H1 (cell line): ENCODE measurements at regions not wholly inside any gene's neighbourhood (a gene's known extent, or its start where the extent isn't known, plus 50 kb on each side); places are given as distances from the start of the nearest gene placed in this dataset.

Experiments
- CTCF ChIA-PET: fragments of 300-600 bp; sonication (Branson Sonifier 250); formaldehyde crosslinking; loops from one replicate; lab custom pipeline; 2021; ENCODE audit not compliant: partially characterized antibody; lab: Charles Lee
- POLR2A ChIA-PET: fragments of 300-600 bp; sonication (Branson Sonifier 250); formaldehyde crosslinking; loops from one replicate; lab custom pipeline; 2021; ENCODE audit warnings: inconsistent platforms; ENCODE audit not compliant: partially characterized antibody; lab: Charles Lee
- DNase-seq, 2 experiments: peaks; one replicate each; pipeline versions ENCODE4 v3.0.0 to v3.0.0-alpha.2; 2010 to 2022; ENCODE audit warnings: low spot score in 2 of 2, low read depth in 1 of 2, mixed read lengths in 1 of 2
- FAIRE-seq: peaks from 2 replicates; lab custom pipeline; 2011; peaks lifted over from hg19 to GRCh38; lab: Jason Lieb, UNC
- H2AFZ ChIP-seq: 2 replicates; pipeline ENCODE4 v1.8.1; 2012; ENCODE audit warnings: low read length, inconsistent platforms
- H2AK5ac ChIP-seq: 2 replicates; pipeline ENCODE4 v1.6.1; 2013; ENCODE audit warnings: low read depth, low read length
- H2BK120ac ChIP-seq: replicated peaks from 2 replicates; pipeline ENCODE3; 2013; ENCODE audit warnings: low read depth, low read length, inconsistent platforms
- H2BK12ac ChIP-seq: 2 replicates; pipeline ENCODE4 v1.6.1; 2013; ENCODE audit warnings: low read depth, low read length
- H2BK15ac ChIP-seq: 2 replicates; pipeline ENCODE4 v1.6.1; 2013; ENCODE audit warnings: low read length
- H2BK20ac ChIP-seq: 2 replicates; pipeline ENCODE4 v1.6.1; 2013; ENCODE audit warnings: low read length
- H2BK5ac ChIP-seq: 2 replicates; pipeline ENCODE4 v1.6.1; 2013; ENCODE audit warnings: low read depth, low read length
- H3K14ac ChIP-seq: 2 replicates; pipeline ENCODE4 v1.6.1; 2013; ENCODE audit warnings: inconsistent platforms; ENCODE audit not compliant: insufficient read length
- H3K18ac ChIP-seq: 2 replicates; pipeline ENCODE4 v1.6.1; 2013; ENCODE audit warnings: low read length; ENCODE audit errors: extremely low read depth
- H3K23ac ChIP-seq: 2 replicates; pipeline ENCODE4 v1.6.1; 2013; ENCODE audit warnings: inconsistent platforms; ENCODE audit not compliant: insufficient read length
- H3K23me2 ChIP-seq: 2 replicates; pipeline ENCODE4 v1.6.1; 2013; ENCODE audit warnings: low read depth, low read length
- H3K27ac ChIP-seq: 2 replicates; pipeline ENCODE4 v1.6.1; 2011; ENCODE audit warnings: low read depth, low read length, inconsistent platforms
- H3K27me3 ChIP-seq, 4 experiments: replicated peaks in 1 of 4; 1 replicate in 1 of 4; 2 replicates in 3 of 4; pipeline versions ENCODE4 v1.6.1 to v1.8.1; 2011 to 2013; ENCODE audit warnings: low read length in 3 of 4, mild to moderate bottlenecking in 3 of 4, inconsistent platforms in 2 of 4, mixed read lengths in 2 of 4, moderate library complexity in 1 of 4; ENCODE audit not compliant: control insufficient read depth in 3 of 4, insufficient read depth in 3 of 4; ENCODE audit errors: extremely low read depth in 1 of 4
- H3K36me3 ChIP-seq, 4 experiments: 2 replicates each; pipeline versions ENCODE4 v1.6.1 to v1.8.1; 2011 to 2013; ENCODE audit warnings: mild to moderate bottlenecking in 4 of 4, low read length in 3 of 4, moderate library complexity in 2 of 4, control low read depth in 1 of 4, inconsistent platforms in 1 of 4; ENCODE audit not compliant: insufficient read depth in 4 of 4, control insufficient read depth in 2 of 4
- H3K4ac ChIP-seq: replicated peaks from 2 replicates; pipeline ENCODE3; 2013; ENCODE audit warnings: low read length, low read depth, mixed read lengths, inconsistent platforms; ENCODE audit not compliant: insufficient read length
- H3K4me1 ChIP-seq, 4 experiments: replicated peaks in 1 of 4; 1 replicate in 1 of 4; 2 replicates in 3 of 4; pipeline versions ENCODE4 v1.6.1 to v1.8.1; 2011 to 2013; ENCODE audit warnings: low read length in 3 of 4, inconsistent platforms in 2 of 4, mixed read lengths in 1 of 4; ENCODE audit not compliant: insufficient read depth in 4 of 4, control insufficient read depth in 3 of 4
- H3K4me2 ChIP-seq, 2 experiments: 2 replicates each; pipeline versions ENCODE4 v1.6.1 to v1.8.1; 2011 to 2013; ENCODE audit warnings: low read depth in 2 of 2, low read length in 2 of 2, control low read depth in 1 of 2, inconsistent platforms in 1 of 2, mild to moderate bottlenecking in 1 of 2; ENCODE audit not compliant: insufficient read depth in 1 of 2
- H3K4me3 ChIP-seq, 4 experiments: fragments of 200-600, 300-600 bp in 1 of 4; sonication (generic), shearing (Covaris generic), sonication (Bioruptor Twin) in 1 of 4; 2 replicates each; pipeline versions ENCODE4 v1.5.1 to v1.8.1; 2011 to 2016; ENCODE audit warnings: low read length in 4 of 4, low read depth in 3 of 4, control low read depth in 2 of 4, inconsistent platforms in 2 of 4, mild to moderate bottlenecking in 2 of 4, mixed read lengths in 1 of 4, moderate library complexity in 1 of 4; ENCODE audit not compliant: insufficient read depth in 2 of 4; ENCODE audit errors: extremely low read depth in 1 of 4
- H3K56ac ChIP-seq: replicated peaks from 2 replicates; pipeline ENCODE3; 2013; ENCODE audit warnings: low read depth, mild to moderate bottlenecking, mixed read lengths, low read length, inconsistent platforms; ENCODE audit not compliant: insufficient read length
- H3K79me1 ChIP-seq: 2 replicates; pipeline ENCODE4 v1.6.1; 2013; ENCODE audit warnings: low read depth, low read length, control low read depth
- H3K79me2 ChIP-seq, 2 experiments: 2 replicates each; pipeline versions ENCODE4 v1.6.1 to v1.8.1; 2012 to 2013; ENCODE audit warnings: low read length in 2 of 2, mild to moderate bottlenecking in 2 of 2, inconsistent platforms in 1 of 2; ENCODE audit not compliant: insufficient read depth in 2 of 2, control insufficient read depth in 1 of 2
- H3K9ac ChIP-seq, 4 experiments: replicated peaks in 1 of 4; 1 replicate in 1 of 4; 2 replicates in 3 of 4; pipeline versions ENCODE4 v1.6.1 to v1.8.1; 2011 to 2013; ENCODE audit warnings: low read depth in 3 of 4, low read length in 3 of 4, control low read depth in 2 of 4, mild to moderate bottlenecking in 2 of 4, moderate library complexity in 2 of 4, inconsistent platforms in 1 of 4; ENCODE audit errors: extremely low read depth in 1 of 4
- H3K9me3 ChIP-seq, 2 experiments: 2 replicates each; pipeline versions ENCODE4 v1.6.1 to v1.8.1; 2012 to 2013; ENCODE audit warnings: mild to moderate bottlenecking in 2 of 2, moderate library complexity in 2 of 2, control low read depth in 1 of 2, inconsistent platforms in 1 of 2, low read depth in 1 of 2, low read length in 1 of 2, mixed read lengths in 1 of 2; ENCODE audit not compliant: insufficient read depth in 2 of 2
- H4K20me1 ChIP-seq, 2 experiments: replicated peaks in 1 of 2; 2 replicates each; pipeline versions ENCODE3 to v1.8.1; 2011 to 2013; ENCODE audit warnings: inconsistent platforms in 2 of 2, low read length in 2 of 2, mild to moderate bottlenecking in 1 of 2; ENCODE audit not compliant: insufficient read depth in 2 of 2, control insufficient read depth in 1 of 2
- H4K5ac ChIP-seq: 2 replicates; pipeline ENCODE4 v1.6.1; 2013; ENCODE audit warnings: low read length, low read depth, mixed read lengths, inconsistent platforms; ENCODE audit not compliant: insufficient read length
- H4K8ac ChIP-seq: 2 replicates; pipeline ENCODE4 v1.8.0; 2013; ENCODE audit warnings: mild to moderate bottlenecking, moderate library complexity, low read length, inconsistent platforms; ENCODE audit not compliant: insufficient read depth; ENCODE audit errors: extremely low read depth
- H4K91ac ChIP-seq: replicated peaks from 2 replicates; pipeline ENCODE3; 2013; ENCODE audit warnings: low read length, mixed read lengths, inconsistent platforms; ENCODE audit not compliant: insufficient read length
- ASH2L ChIP-seq: fragments of 200-600, 300-600 bp; sonication (generic); IDR thresholded peaks from one replicate; pipeline ENCODE4 v1.7.1; 2017; ENCODE audit warnings: low read length
- BCL11A ChIP-seq, 2 experiments: IDR thresholded peaks; one replicate each; pipeline ENCODE4 v1.6.1; 2011; ENCODE audit warnings: low read depth in 2 of 2, low read length in 2 of 2, mild to moderate bottlenecking in 2 of 2
- POLR2AphosphoS5 ChIP-seq: IDR thresholded peaks from 2 replicates; pipeline ENCODE4 v1.6.1; 2011; ENCODE audit warnings: low read depth, low read length
- TAF7 ChIP-seq: optimal IDR thresholded peaks from 2 replicates; pipeline ENCODE3; 2011; ENCODE audit warnings: low read depth, mild to moderate bottlenecking, inconsistent platforms, low read length, moderate library complexity, borderline replicate concordance

DNA sequence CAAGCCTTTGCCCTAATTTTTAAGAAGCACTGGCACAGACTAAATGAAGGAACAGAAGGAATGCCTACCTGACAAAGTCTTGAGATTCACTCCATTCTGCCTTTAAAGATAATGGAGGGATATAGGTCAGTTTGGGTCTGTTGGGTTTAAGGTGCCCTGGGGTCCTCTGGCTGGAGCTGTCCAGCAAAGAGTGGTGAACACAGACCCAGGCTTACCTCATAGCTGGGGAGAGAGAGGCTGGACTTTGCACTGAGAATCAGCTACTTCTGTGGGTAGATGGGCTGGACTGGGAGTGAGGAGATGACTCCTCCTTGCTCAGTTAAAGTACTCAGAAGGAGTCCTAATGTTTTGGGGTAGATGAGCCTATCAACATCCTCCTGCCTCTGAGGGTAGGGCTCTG is 64.4 kb upstream of the CXCR4 start:
- H2BK12ac ChIP-seq = no peak overlapping the region
- H4K8ac ChIP-seq = no peak overlapping the region
- no peak overlapping the region for H3K9ac ChIP-seq
- H3K14ac ChIP-seq = no peak overlapping the region
- H3K4me1 ChIP-seq = no peaks in the 10 kb centered on the region
- H4K5ac ChIP-seq = no peak overlapping the region
- no peak overlapping the region for H3K27ac ChIP-seq
- TF ChIP-seq POLR2AphosphoS5 (no peak), TAF7 (no peak), BCL11A (IDR thresholded peaks at IDR 0.05; ENCODE audit: low read depth in 2 of 2, low read length in 2 of 2) (no peak), ASH2L (no peak)
- no peak overlapping the region for H3K4me2 ChIP-seq
- no peak overlapping the region for H2BK120ac ChIP-seq
- no peaks in the 10 kb centered on the region for H4K20me1 ChIP-seq
- CTCF ChIA-PET = interaction anchor here (0.9 kb wide), 1 partner anchor 20 kb away, joined by 3 read pairs; no protein-coding TSS in a partner anchor
- no peak overlapping the region for H3K18ac ChIP-seq
- H2AK5ac ChIP-seq = no peak overlapping the region
- H3K56ac ChIP-seq = no peak overlapping the region
- no peak overlapping the region for H4K91ac ChIP-seq
- 0 out of 2 replicates have a peak, but pooled peaks cover under 1% of the 10 kb centered on the region for H3K23me2 ChIP-seq
- POLR2A ChIA-PET = no interaction called here
- no peak for FAIRE-seq
- no peak for DNase-seq
- no peak overlapping the region for H3K4me3 ChIP-seq
- no peak overlapping the region for H2BK20ac ChIP-seq
- no peak overlapping the region for H2BK5ac ChIP-seq
- H3K23ac ChIP-seq = no peak overlapping the region
- no peaks in the 10 kb centered on the region for H3K36me3 ChIP-seq
- no peak overlapping the region for H2AFZ ChIP-seq
- no peaks in the 10 kb centered on the region for H3K27me3 ChIP-seq
- no peak overlapping the region for H3K4ac ChIP-seq
- no peak overlapping the region for H2BK15ac ChIP-seq
- no peaks in the 10 kb centered on the region for H3K9me3 ChIP-seq
- H3K79me2 ChIP-seq = no peaks in the 10 kb centered on the region
- no peaks in the 10 kb centered on the region for H3K79me1 ChIP-seq
